ENCODE measurements at regions not wholly inside any gene's neighbourhood (a gene's known extent, or its start where the extent isn't known, plus 50 kb on each side); places are given as distances from the start of the nearest gene placed in this dataset.

DNA sequence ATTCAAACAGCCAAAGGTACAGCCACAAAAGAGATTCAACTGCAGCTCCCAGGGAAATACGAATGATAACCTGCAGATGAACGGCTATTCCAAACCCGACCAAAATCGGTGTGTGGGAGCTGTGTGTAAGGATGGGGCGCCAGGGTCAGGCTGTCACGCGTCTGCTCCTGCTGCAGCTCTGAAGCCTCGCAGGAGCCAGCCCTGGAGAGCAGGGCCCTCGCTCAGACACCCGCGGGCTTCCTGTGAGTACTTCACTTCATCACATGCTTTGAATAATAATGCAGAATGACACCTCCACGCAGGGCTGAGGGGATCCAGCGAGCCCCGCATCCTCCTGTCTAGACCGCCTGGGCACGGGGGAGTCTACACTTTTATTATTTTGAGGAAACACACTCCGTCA, 307.5 kb upstream of the IRX2 start:
- Histone ChIP-seq H3K4me3 (no peak overlapping the region), H3K36me3 (no peaks in the 10 kb centered on the region), H3K27ac (no peak overlapping the region), H3K4me1 (replicated peaks) (no peaks in the 10 kb centered on the region), H3K27me3 (replicated peaks; ENCODE audit: insufficient read depth) (peaks cover 3% of the 10 kb centered on the region), H3K9me3 (no peaks in the 10 kb centered on the region)
- intact Hi-C loops (cut with DNase I): no loop called here
- DNase-seq (ENCODE audit: low spot score): no peak
- TF ChIP-seq, protein P1, sequence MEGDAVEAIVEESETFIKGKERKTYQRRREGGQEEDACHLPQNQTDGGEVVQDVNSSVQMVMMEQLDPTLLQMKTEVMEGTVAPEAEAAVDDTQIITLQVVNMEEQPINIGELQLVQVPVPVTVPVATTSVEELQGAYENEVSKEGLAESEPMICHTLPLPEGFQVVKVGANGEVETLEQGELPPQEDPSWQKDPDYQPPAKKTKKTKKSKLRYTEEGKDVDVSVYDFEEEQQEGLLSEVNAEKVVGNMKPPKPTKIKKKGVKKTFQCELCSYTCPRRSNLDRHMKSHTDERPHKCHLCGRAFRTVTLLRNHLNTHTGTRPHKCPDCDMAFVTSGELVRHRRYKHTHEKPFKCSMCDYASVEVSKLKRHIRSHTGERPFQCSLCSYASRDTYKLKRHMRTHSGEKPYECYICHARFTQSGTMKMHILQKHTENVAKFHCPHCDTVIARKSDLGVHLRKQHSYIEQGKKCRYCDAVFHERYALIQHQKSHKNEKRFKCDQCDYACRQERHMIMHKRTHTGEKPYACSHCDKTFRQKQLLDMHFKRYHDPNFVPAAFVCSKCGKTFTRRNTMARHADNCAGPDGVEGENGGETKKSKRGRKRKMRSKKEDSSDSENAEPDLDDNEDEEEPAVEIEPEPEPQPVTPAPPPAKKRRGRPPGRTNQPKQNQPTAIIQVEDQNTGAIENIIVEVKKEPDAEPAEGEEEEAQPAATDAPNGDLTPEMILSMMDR (IDR thresholded peaks at IDR 0.05): no peak
- TF ChIP-seq POLR2AphosphoS5 (IDR thresholded peaks at IDR 0.05) (no peak), POLR2A (IDR thresholded peaks at IDR 0.05) (no peak)
- WGBS: 68% methylated on average over 17 of the region's 17 CpGs

DNA sequence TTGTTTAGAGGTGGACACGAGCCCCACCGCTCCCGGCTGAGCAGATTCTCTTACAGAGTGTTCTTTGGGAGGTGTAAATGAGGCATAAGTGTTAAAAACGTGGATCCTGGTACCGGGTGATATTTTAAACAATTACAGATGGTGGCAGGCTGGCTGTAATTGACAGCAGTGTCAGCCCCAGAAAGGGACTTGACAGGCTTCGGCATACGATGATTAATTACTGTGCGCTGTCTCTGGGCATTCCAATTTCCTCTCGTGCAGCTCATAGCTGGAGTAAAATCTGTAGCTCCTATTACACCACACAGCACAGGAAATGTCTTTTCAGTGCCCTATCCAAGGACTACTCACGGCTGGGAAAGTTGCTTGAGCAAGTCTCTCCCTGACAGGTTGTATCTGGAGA, 305.4 kb upstream of the IRX2 start:
- Histone ChIP-seq H3K4me3 (no peak overlapping the region), H3K4me1 (replicated peaks) (no peaks in the 10 kb centered on the region), H3K36me3 (no peaks in the 10 kb centered on the region), H3K27me3 (replicated peaks; ENCODE audit: insufficient read depth) (peaks cover 3% of the 10 kb centered on the region), H3K9me3 (no peaks in the 10 kb centered on the region), H3K27ac (no peak overlapping the region)
- intact Hi-C loops (cut with DNase I): no loop called here
- 37% methylated on average over 10 of the region's 10 CpGs for WGBS
- TF ChIP-seq, protein P1 (IDR thresholded peaks at IDR 0.05): no peak
- TF ChIP-seq POLR2A (IDR thresholded peaks at IDR 0.05) (no peak), POLR2AphosphoS5 (IDR thresholded peaks at IDR 0.05) (no peak)
- DNase-seq (ENCODE audit: low spot score): no peak

DNA sequence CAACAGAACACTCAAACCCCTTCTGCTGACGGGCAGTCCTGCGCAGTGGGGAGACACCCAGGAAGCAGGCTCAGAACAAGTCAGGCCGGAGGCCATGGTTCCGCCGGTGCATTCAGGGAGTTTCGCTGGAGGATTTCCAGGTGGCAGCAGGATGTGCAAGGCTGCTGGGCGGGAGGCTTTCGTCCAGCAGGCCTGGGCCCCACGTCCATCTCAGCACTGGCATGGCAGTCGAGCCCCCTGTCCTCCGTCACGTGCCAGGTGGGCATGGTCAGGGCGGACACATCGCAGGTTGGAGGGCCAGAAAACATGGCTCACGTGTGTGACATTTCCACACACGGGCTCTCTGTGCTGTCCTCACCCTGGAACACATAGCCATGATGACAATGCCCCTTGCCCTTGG, 299.9 kb upstream of the IRX2 start:
- Histone ChIP-seq H3K27me3 (replicated peaks; ENCODE audit: insufficient read depth) (peaks cover 3% of the 10 kb centered on the region), H3K36me3 (no peaks in the 10 kb centered on the region), H3K4me1 (replicated peaks) (no peaks in the 10 kb centered on the region), H3K4me3 (no peak overlapping the region), H3K9me3 (no peaks in the 10 kb centered on the region), H3K27ac (no peak overlapping the region)
- intact Hi-C loops (cut with DNase I): no loop called here
- DNase-seq (ENCODE audit: low spot score): no peak
- WGBS: 95% methylated on average over 9 of the region's 16 CpGs
- TF ChIP-seq, protein P1 (IDR thresholded peaks at IDR 0.05): no peak
- no peak for TF ChIP-seq POLR2AphosphoS5 (IDR thresholded peaks at IDR 0.05)

- TF ChIP-seq, protein P1 (IDR thresholded peaks at IDR 0.05): no peak
- TF ChIP-seq POLR2AphosphoS5 (IDR thresholded peaks at IDR 0.05) (no peak), POLR2A (IDR thresholded peaks at IDR 0.05) (no peak)
- intact Hi-C loops (cut with DNase I): no loop called here
- Histone ChIP-seq H3K4me1 (replicated peaks) (no peaks in the 10 kb centered on the region), H3K36me3 (no peaks in the 10 kb centered on the region), H3K27me3 (replicated peaks; ENCODE audit: insufficient read depth) (no peaks in the 10 kb centered on the region), H3K27ac (no peak overlapping the region), H3K9me3 (no peaks in the 10 kb centered on the region), H3K4me3 (no peak overlapping the region)
- WGBS: 94% methylated on average over 13 of the region's 13 CpGs
- no peak for DNase-seq (ENCODE audit: low spot score)
These were observed 299.4 kb upstream of the IRX2 start for GRCh38 chr5:3050863-3051262.

GRCh38 chr5:3049261-3049660, 297.8 kb upstream of the IRX2 start:
- 89% methylated on average over 11 of the region's 11 CpGs for WGBS
- DNase-seq (ENCODE audit: low spot score): no peak
- no peaks in the 10 kb centered on the region for H3K27me3 ChIP-seq (replicated peaks; ENCODE audit: insufficient read depth)
- intact Hi-C loops (cut with DNase I): no loop called here
- H3K4me3 ChIP-seq: no peak overlapping the region
- H3K4me1 ChIP-seq (replicated peaks): no peaks in the 10 kb centered on the region
- no peak overlapping the region for H3K27ac ChIP-seq
- TF ChIP-seq POLR2AphosphoS5 (IDR thresholded peaks at IDR 0.05) (no peak), POLR2A (IDR thresholded peaks at IDR 0.05) (no peak)
- TF ChIP-seq, protein P1 (IDR thresholded peaks at IDR 0.05): no peak
- H3K36me3 ChIP-seq: no peaks in the 10 kb centered on the region
- no peaks in the 10 kb centered on the region for H3K9me3 ChIP-seq
